ENCODE measurements at regions not wholly inside any gene's neighbourhood (a gene's known extent, or its start where the extent isn't known, plus 50 kb on each side); places are given as distances from the start of the nearest gene placed in this dataset.

DNA sequence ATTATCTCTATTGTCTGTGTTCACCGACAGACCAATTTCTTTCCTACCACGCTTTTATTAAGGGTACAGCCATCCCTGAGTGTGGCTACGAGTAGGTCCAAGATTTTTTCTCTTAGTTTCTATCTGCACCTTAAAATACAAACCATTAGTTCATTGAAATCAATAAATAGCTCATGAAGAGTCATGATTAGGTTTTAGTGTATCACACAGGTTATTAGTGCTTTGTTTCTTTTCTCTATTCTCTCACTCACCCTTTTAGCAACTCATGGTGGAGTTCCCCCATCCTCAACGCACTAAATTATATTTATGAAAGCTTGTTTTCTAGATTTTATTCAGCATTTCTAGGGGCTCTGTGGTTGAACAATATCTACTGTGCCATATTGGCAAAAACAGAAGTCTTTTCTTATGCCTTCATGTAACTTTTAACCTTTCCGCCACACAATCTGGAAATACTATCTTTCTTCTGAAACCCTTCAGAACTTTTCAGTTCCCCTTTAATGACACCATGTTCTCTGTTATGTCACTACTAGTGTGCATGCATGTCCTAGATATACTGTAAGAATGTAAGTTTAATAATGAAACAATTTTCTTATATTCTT lies 128.2 kb upstream of the LAMA2 start:
- TF ChIP-seq, protein P1, sequence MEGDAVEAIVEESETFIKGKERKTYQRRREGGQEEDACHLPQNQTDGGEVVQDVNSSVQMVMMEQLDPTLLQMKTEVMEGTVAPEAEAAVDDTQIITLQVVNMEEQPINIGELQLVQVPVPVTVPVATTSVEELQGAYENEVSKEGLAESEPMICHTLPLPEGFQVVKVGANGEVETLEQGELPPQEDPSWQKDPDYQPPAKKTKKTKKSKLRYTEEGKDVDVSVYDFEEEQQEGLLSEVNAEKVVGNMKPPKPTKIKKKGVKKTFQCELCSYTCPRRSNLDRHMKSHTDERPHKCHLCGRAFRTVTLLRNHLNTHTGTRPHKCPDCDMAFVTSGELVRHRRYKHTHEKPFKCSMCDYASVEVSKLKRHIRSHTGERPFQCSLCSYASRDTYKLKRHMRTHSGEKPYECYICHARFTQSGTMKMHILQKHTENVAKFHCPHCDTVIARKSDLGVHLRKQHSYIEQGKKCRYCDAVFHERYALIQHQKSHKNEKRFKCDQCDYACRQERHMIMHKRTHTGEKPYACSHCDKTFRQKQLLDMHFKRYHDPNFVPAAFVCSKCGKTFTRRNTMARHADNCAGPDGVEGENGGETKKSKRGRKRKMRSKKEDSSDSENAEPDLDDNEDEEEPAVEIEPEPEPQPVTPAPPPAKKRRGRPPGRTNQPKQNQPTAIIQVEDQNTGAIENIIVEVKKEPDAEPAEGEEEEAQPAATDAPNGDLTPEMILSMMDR (IDR thresholded peaks at IDR 0.05 in 8 of 11, conservative IDR thresholded peaks at IDR 0.05 in 3 of 11) = no peak
- no peak for TF ChIP-seq POLR2AphosphoS5 (IDR thresholded peaks at IDR 0.05)
